NCI-H1694 (cell line): ENCODE measurements at regions not wholly inside any gene's neighbourhood (a gene's known extent, or its start where the extent isn't known, plus 50 kb on each side); places are given as distances from the start of the nearest gene placed in this dataset.
"Not testable (repeated sequence)": the region's sequence is repeated elsewhere in the genome, so short reads cannot be mapped to it uniquely, and the experiment has no call there.

Source experiments
- DNase-seq: peaks from one replicate; lab custom pipeline; 2025; lab: John Stamatoyannopoulos, UW

GRCh38 chr17:49898366-49899190, 50.7 kb upstream of the TAC4 start:
- no peak for DNase-seq

GRCh38 chr17:49899191-49899485, 51.3 kb upstream of the TAC4 start:
- DNase-seq, result no peak

- DNase-seq, result no peak
Observed at GRCh38 chr17:49899588-49899987, 51.7 kb upstream of the TAC4 start.

GRCh38 chr17:49900801-49901200, 52.9 kb upstream of the TAC4 start:
- DNase-seq, result not testable (repeated sequence)

- DNase-seq, result no peak
Observed at GRCh38 chr17:49901460-49902331, 53.8 kb upstream of the TAC4 start.

GRCh38 chr17:49903523-49903922, 55.7 kb upstream of the TAC4 start:
- no peak for DNase-seq

- no peak for DNase-seq
Observed at GRCh38 chr17:49904893-49905292, 57.0 kb upstream of the TAC4 start.

- no peak for DNase-seq
Observed at GRCh38 chr17:49906531-49907136, 58.8 kb upstream of the TAC4 start.

GRCh38 chr17:49907279-49907678, 59.4 kb upstream of the TAC4 start:
- DNase-seq, result no peak

GRCh38 chr17:49908782-49909714, 59.9 kb upstream of the DLX4 start:
- no peak for DNase-seq

GRCh38 chr17:49910094-49910857, 58.7 kb upstream of the DLX4 start:
- DNase-seq, result no peak

- DNase-seq, result no peak
Observed at GRCh38 chr17:49910858-49911204, 58.2 kb upstream of the DLX4 start.

- no peak for DNase-seq
Observed at GRCh38 chr17:49911719-49912118, 57.3 kb upstream of the DLX4 start.

- no peak for DNase-seq
Observed at GRCh38 chr17:49913226-49914095, 55.5 kb upstream of the DLX4 start.

GRCh38 chr17:49914096-49914490, 54.9 kb upstream of the DLX4 start:
- peak; percentile 37 for DNase-seq

- DNase-seq, result no peak
Observed at GRCh38 chr17:49914664-49915063, 54.3 kb upstream of the DLX4 start.

GRCh38 chr17:49915260-49915659, 53.7 kb upstream of the DLX4 start:
- no peak for DNase-seq

GRCh38 chr17:49915670-49916069, 53.3 kb upstream of the DLX4 start:
- DNase-seq, result no peak

GRCh38 chr17:49916854-49917515, 52.0 kb upstream of the DLX4 start:
- DNase-seq, result no peak

- DNase-seq, result no peak
Observed at GRCh38 chr17:49918591-49918990, 50.4 kb upstream of the DLX4 start.
